ENCODE measurements at regions not wholly inside any gene's neighbourhood (a gene's known extent, or its start where the extent isn't known, plus 50 kb on each side); places are given as distances from the start of the nearest gene placed in this dataset.
A peak's percentile ranks its signal among the peaks of the same experiment; 100 is the strongest.

- peak; percentile 28 for DNase-seq
- WGBS, 2 experiments (ENCODE audit: insufficient coverage in 1 of 2, insufficient read length in 1 of 2) = 84 to 87% methylated on average over 7 to 8 of the region's 8 CpGs
- no peaks in the 10 kb centered on the region for H3K36me3 Mint-ChIP-seq (ENCODE audit: low read depth)
- Histone ChIP-seq H3K9me3 (ENCODE audit: control insufficient read depth, low read length) (no peaks in the 10 kb centered on the region), H3K27me3 (ENCODE audit: control insufficient read depth, insufficient read depth, low read length, poor library complexity, severe bottlenecking) (no peaks in the 10 kb centered on the region), H3K4me3 (ENCODE audit: low read length) (no peak overlapping the region), H3K9ac (ENCODE audit: extremely low read depth, low read length, poor library complexity, severe bottlenecking) (no peak overlapping the region), H3K36me3 (ENCODE audit: control insufficient read depth, insufficient read depth, low read length) (no peaks in the 10 kb centered on the region), H3K4me1 (ENCODE audit: control insufficient read depth, insufficient read depth, low read length) (no peaks in the 10 kb centered on the region), H3K27ac (ENCODE audit: low read depth, low read length) (no peak overlapping the region)
- H3K4me1 Mint-ChIP-seq = peaks cover 18% of the 10 kb centered on the region
- H3K27ac Mint-ChIP-seq = no peak overlapping the region
- H3K4me3 Mint-ChIP-seq = no peak overlapping the region
- H3K27me3 Mint-ChIP-seq (ENCODE audit: insufficient read depth) = no peaks in the 10 kb centered on the region
- H3K9me3 Mint-ChIP-seq = no peaks in the 10 kb centered on the region
- no peak for TF ChIP-seq CTCF (conservative IDR thresholded peaks at IDR 0.05)
Observed at GRCh38 chr1:59007820-59008598, 224.2 kb upstream of the JUN start.

GRCh38 chr1:59008599-59009347, 224.9 kb upstream of the JUN start:
- Mint-ChIP-seq H3K4me1 (peaks cover 25% of the 10 kb centered on the region), H3K4me3 (no peak overlapping the region), H3K27ac (no peak overlapping the region), H3K36me3 (ENCODE audit: low read depth) (no peaks in the 10 kb centered on the region), H3K9me3 (no peaks in the 10 kb centered on the region), H3K27me3 (ENCODE audit: insufficient read depth) (no peaks in the 10 kb centered on the region)
- H3K4me3 ChIP-seq (ENCODE audit: low read length) = no peak overlapping the region
- peaks cover 5% of the 10 kb centered on the region for H3K27me3 ChIP-seq (ENCODE audit: control insufficient read depth, insufficient read depth, low read length, poor library complexity, severe bottlenecking)
- DNase-seq = peak; percentile 60
- no peak for TF ChIP-seq CTCF (conservative IDR thresholded peaks at IDR 0.05)
- H3K4me1 ChIP-seq (ENCODE audit: control insufficient read depth, insufficient read depth, low read length) = peaks cover 5% of the 10 kb centered on the region
- H3K9ac ChIP-seq (ENCODE audit: extremely low read depth, low read length, poor library complexity, severe bottlenecking) = no peak overlapping the region
- 93 to 97% methylated on average over 5 to 8 of the region's 8 CpGs for WGBS, 2 experiments (ENCODE audit: insufficient coverage in 1 of 2, insufficient read length in 1 of 2)
- no peaks in the 10 kb centered on the region for H3K36me3 ChIP-seq (ENCODE audit: control insufficient read depth, insufficient read depth, low read length)
- no peak overlapping the region for H3K27ac ChIP-seq (ENCODE audit: low read depth, low read length)
- H3K9me3 ChIP-seq (ENCODE audit: control insufficient read depth, low read length) = no peaks in the 10 kb centered on the region

GRCh38 chr1:59011663-59012062, 227.8 kb upstream of the JUN start:
- H3K9me3 ChIP-seq (ENCODE audit: control insufficient read depth, low read length) = no peaks in the 10 kb centered on the region
- no peak overlapping the region for H3K4me3 ChIP-seq (ENCODE audit: low read length)
- H3K9me3 Mint-ChIP-seq = no peaks in the 10 kb centered on the region
- H3K9ac ChIP-seq (ENCODE audit: extremely low read depth, low read length, poor library complexity, severe bottlenecking) = no peak overlapping the region
- no peak overlapping the region for H3K27ac Mint-ChIP-seq
- peaks cover 16% of the 10 kb centered on the region for H3K27me3 ChIP-seq (ENCODE audit: control insufficient read depth, insufficient read depth, low read length, poor library complexity, severe bottlenecking)
- no peak overlapping the region for H3K4me3 Mint-ChIP-seq
- no peak overlapping the region for H3K27ac ChIP-seq (ENCODE audit: low read depth, low read length)
- peaks cover 8% of the 10 kb centered on the region for H3K4me1 ChIP-seq (ENCODE audit: control insufficient read depth, insufficient read depth, low read length)
- no peak for TF ChIP-seq CTCF (conservative IDR thresholded peaks at IDR 0.05)
- WGBS, 2 experiments (ENCODE audit: insufficient coverage in 1 of 2, insufficient read length in 1 of 2) = 91 to 93% methylated on average over 3 of the region's 3 CpGs
- peaks cover 38% of the 10 kb centered on the region for H3K4me1 Mint-ChIP-seq
- H3K36me3 Mint-ChIP-seq (ENCODE audit: low read depth) = no peaks in the 10 kb centered on the region
- peaks cover 8% of the 10 kb centered on the region for H3K27me3 Mint-ChIP-seq (ENCODE audit: insufficient read depth)
- H3K36me3 ChIP-seq (ENCODE audit: control insufficient read depth, insufficient read depth, low read length) = no peaks in the 10 kb centered on the region
- DNase-seq = peak; percentile 36

Data from endodermal cell (in vitro differentiated cells).